GM19023 (cell line): ENCODE measurements at regions not wholly inside any gene's neighbourhood (a gene's known extent, or its start where the extent isn't known, plus 50 kb on each side); places are given as distances from the start of the nearest gene placed in this dataset.
"Not testable (repeated sequence)": the region's sequence is repeated elsewhere in the genome, so short reads cannot be mapped to it uniquely, and the experiment has no call there.

ENCODE experiments used
- ATAC-seq: cut with Tn5 transposase; IDR thresholded peaks from one replicate; pipeline ENCODE4 v1.9.1; 2021; ENCODE audit warnings: mild to moderate bottlenecking, moderate library complexity; ENCODE audit not compliant: unreplicated experiment

DNA sequence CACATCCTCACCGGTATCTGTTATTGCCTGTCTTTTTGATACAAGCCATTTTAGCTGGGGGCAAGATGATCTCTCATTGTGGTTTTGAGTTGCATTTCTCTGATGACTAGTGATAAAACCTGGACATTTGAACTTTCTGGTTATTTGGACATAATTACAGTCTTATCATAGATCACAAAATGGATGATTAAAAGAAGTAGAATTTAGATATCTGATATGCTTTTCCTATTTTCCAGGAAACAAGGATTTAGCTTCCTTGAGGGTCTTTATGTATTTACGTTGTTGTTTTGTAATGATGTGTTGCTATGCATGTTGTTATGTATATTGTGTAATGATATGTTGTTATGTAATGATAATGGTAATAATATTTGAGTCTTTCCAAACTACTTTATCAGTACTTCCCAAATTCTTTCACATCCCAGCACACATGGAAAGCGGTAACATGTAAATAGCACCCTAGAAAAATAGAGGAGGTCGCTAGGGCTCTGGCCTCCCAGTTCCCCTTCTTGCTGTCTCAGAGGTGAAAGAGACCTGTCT lies 53.8 kb downstream of the GJD2 start:
- ATAC-seq, result no peak

DNA sequence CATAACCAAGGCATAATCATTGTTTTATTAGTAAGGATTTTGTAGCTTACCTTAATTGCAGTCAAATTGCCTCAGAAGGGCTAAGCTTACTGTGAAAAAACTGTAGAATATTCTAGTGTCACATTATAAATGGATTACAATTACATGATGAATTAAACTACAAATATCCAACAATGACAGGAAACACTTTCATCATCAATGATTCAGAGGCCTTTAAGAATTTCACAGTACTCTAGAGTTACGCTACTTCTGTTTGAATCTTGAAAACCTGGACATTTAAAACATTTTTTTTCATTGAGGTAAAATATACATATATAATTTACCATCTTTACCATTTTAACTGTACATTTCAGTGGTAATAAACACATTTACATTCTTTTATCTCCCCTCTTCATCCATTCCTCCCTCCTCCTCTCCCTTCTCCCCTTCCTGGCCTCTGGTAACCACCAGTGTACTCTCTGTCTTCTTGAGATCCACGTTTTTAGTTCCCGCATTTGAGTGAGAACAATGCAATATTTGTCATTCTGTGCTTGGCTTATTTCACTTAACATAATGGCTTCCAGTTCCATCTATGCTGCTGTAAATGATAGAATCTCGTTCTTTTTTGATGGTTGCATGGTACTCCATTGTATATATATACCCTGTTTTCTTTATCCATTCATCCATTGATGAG lies 54.7 kb downstream of the GJD2 start:
- no peak for ATAC-seq

DNA sequence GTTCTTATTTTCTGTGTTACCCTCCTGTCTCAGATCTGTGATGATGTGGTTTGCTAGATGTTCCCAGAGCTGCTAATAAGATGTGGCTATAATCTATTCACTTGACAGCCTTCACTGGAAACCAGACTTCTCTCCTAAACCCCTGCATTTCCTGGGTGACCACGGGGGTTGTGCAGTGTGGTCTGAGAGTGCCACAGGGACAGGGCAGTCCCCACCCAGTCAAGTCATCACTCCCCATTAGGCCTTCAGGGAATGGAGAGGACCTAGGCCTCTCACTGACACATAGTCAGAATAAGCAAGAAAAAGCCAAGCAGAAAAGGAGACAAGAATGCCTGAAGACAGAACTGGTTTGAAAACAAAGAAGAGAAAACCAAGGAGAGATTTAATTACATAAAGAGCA lies 58.3 kb downstream of the GJD2 start:
- no peak for ATAC-seq

DNA sequence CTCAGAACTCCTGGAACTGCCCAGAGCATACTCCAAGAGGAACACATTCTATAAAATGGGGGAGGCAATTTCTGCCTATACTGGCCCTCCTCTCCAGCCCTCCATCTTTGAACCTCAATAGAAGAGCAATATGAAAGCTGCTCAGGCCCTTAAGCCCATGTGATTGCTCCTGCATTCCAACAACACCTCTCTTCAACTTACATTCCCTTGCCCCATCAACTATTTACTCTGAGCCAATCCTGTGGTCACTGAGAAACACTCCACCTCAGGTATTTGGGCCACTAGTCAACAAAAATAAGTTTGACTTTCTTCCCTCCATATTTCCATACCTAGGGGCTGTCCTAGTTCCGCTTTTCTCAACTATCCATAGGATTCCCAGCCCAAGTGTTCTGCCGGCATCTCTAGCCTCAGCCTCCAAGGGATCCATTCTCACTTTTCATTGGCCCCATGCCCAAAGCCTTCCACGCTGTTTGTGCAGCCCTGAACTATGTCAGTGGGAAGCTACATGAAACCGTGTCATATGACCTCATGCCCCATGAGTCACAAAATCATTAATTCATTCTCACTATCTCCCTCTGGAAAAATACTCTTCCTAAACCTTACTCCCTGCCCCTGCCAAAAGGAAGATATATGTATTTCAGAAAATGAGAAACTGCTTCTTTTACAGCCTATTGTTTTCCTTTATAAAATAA lies 61.6 kb downstream of the GJD2 start:
- no peak for ATAC-seq

DNA sequence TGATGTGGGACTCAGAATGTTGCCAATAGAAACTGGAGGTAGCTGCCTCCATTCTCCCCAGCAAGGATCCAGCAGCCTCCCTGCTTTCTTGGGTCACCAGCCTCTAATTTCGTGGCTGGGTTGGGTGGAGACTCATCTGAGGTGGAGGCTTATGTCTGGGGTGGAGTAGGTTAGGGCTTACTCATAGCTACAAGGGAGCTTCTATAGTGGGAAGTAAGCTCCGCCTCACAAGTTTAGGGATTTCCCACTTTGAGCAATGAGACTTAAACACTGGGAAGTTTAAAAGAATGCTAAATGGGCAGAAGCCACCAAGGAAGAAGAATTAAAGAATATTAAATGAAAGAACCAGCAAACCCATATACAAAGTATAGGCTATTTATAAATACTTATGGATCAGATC lies 63.8 kb downstream of the GJD2 start:
- ATAC-seq, result no peak

DNA sequence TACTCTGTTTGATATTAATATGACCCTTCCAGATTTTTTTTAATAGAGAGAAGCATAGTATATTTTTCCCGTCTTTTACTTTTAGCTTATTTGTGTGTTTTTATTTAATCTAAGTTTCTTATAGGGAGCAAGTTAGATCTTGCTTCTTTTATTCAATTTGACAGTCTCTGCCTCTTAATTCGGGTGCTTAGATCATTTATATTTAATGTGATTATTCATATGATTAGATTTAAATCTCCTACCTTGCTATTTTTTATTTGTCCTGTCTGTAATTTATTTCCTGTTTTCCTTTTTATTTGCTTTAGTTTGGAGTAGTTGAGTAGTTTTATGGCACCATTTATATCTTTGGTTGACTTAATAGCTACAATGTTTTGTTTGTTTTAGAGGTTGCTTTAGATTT lies 66.1 kb downstream of the GJD2 start:
- ATAC-seq, result no peak

DNA sequence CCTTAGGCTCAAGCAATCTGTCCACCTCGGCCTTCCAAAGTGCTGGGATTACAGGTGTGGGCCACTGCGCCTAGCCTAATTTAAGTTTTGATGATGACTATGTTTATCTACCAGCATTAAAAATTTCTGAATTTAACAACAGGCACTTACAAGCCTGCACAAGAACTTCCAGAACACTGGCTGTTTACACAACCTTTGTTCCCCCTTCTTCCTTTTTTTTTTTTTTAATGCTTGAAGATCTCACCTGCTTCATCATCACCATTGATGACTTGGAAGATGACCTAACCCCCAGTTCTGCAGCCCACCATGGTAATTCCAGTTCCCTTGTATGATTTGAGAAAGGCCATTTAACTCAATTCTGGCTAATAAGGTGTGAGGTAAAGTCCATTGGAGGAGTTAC lies 70.4 kb downstream of the GJD2 start:
- no peak for ATAC-seq

DNA sequence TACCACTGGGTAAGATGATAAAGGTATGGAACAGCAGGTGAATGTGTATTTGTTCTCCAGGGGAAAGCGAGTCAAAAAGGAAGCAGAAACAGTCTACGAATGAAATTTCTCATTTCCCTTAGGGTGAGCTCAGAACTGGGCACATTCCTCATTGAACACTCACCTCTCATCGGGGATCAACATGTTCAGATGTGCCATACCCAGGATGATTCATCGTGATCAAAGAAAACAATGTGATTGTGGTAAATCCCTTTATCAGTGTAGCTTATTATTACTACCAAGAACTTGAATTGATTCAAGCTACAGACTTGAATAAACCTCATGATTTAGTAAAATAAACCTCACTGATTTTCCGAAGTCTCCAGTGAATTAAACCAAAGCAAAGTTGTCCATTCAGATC lies 72.1 kb downstream of the GJD2 start:
- no peak for ATAC-seq

DNA sequence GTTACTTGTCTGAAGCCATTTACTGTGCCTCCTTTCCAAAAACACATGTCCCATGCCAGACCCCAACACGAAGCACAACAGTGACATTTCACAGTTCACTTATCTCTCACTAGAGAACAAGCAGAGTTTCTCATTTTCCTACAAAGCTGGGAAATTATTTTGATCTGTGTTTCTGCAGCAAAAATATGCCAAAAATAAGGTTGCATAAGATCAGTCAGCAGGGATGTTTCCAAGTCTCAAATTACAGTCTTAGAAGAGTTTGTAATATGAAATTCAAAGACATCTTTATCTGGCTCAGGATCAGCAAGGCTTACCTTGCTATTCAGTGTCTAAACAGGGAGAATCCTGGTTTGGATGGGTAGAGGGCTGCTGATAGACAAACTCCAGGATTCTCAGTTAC lies 75.5 kb downstream of the GJD2 start:
- ATAC-seq, result no peak

DNA sequence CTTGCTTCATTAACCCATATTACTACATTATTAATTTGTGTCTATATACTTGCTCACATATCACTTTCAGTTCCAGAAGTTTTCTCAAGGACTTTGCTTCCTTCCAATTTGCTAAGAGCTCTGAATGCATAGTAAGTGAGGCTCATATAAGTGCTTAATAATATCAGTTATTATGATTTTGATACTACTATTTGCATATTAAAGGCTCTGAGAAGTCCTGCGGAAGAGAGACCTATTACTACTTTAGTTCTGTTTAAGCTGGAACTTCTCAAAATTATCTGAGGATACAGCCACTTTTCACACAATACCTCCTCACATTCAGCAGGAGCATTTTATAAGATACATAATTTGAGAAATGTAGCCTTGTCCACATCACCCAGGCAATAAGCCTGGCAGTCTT lies 81.6 kb downstream of the GJD2 start:
- ATAC-seq, result no peak

DNA sequence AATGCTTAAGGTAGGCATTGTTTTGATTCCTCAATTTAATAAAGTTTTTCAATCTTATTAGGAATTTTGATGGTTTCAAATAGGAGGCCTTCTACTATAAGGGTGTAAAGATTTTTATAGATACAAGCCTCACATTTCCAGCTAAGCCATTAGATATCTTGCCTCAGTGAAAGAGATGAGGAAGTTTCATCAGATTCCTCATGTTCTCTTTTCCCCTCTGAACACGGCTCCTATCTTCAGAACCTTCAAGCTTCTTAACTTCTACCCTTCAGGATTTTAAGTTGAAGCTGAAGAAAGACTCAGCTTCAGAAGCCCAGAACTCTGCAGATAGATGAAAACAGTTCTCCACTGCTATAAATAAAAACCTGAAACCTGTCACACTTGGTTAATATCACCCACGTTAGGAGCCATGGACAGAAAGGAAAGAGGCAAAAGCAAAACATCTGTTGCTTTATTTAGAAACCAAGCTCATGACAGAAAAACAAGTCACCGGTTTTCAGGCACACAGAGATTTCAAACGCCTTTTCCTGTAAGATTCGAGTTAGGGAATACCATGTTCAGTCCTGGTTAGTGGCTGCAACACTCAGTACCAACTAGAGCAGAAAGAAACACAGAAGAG lies 82.2 kb upstream of the GOLGA8B start:
- ATAC-seq, result no peak

DNA sequence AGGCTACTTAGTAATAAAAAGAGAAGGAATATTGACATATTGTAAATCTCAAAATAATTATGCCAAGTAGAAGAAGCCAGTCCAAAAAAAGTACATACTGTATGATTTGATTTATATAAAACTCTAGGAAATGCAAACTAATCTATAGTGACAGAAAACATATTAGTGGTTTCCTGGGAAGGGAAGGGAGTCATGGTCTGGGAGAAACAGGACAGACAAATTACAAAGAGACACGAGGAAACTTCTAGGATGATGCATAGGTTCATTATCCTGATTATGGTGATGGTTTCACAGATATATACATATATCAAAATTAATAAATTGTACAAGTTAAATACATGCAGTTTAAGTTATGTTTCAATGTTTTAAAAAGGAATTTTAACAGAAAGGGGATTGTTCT lies 81.0 kb upstream of the GOLGA8B start:
- no peak for ATAC-seq

DNA sequence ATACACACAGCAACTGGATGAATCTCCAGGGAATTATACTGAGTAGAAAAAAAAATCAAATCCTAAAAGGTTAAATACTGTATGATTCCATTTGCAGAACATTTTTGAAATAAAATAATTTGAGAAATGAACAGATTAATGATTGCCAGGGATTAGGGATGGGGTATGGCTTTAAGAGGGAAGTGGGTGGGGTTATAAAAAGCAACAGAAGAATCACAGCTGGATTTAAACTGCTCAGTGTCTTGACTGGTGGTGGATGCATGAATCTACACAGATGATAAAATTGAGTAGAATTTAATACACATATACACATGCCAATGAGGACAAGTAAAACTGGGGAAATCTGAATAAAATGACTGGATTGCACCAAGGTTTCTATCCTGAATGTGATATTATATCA lies 79.7 kb upstream of the GOLGA8B start:
- no peak for ATAC-seq

DNA sequence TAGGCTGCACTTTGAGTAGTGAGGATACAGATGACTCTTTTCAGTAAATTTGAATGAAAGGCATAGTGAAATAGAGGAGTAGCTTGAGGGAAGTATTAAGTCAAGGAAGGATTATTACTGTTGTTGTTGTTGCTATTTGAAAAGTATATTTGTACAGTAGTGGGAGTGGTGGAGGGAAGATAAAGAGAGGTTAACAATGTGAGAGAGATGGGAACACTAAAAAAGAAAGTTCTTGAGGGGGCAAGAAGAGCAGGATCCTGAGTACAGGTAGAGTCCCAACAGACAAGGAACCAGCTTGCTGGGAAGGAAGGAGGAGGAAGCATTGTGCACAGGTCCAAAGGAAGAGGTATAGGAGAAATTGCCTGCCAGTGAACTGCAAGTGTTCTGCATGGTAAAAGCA lies 75.6 kb upstream of the GOLGA8B start:
- no peak for ATAC-seq

DNA sequence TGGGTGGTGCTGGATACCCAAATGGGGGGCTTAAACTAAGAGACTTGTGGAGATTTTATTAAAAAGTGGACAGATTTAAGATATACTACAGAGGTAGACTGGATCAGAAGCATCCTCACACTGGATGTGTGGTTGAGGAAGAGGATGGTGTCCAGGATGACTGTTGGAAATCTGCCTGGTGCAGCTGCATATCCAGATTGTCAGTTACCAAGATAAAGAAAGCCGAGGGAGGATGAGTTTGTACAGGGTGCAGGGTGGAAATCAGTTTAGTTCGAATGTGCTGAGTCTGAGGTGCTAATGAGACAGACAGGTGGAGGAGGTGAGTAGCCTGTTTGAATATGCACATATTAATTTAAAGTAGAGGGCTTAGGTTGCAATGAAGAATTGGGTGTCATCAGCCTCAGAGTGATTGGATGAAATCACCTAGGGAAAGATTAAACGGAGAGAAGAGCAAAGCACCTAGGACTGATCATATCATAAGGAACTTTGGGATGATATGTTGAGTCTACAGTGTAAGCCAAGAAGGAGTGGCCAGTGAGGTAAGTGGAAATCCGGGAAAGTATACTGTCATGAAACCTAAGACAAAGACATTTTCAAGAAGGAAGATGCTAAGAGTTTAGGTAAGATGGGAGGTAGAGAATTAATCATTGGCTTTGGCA lies 74.1 kb upstream of the GOLGA8B start:
- ATAC-seq, result no peak

DNA sequence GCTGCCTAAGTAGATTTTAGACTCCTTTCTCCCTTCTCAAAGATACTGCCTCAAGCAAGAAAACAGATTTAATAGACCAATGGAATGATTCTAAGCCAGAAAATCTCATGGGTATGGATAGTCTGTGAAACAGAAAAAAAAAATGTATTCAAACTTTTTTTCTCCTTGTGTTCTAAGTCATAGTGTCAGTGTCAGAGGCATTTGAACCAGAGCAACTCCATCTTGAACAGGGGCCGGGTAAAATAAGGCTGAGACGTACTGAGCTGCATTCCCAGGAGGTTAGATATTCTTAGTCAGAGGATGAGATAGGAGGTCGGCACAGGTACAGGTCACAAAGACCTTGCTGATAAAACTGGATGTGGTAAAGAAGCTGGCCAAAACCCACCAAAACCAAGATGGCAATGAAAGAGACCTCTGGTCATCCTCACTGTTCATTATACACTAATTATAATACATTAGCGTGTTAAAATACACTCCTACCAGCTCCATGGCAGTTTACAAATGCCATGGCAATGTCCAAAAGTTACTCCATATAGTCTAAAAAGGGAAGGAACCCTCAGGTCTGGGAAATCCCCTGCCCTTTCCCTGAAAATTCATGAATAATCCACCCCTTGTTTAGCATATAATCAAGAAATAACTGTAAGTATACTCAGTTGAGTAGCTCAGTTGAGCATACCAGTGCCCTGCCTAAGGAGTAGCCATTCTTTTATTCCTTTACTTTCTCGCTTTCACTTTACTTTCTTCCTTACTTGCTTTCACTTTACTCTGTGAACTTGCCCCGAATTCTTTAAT lies 72.8 kb upstream of the GOLGA8B start:
- no peak for ATAC-seq

DNA sequence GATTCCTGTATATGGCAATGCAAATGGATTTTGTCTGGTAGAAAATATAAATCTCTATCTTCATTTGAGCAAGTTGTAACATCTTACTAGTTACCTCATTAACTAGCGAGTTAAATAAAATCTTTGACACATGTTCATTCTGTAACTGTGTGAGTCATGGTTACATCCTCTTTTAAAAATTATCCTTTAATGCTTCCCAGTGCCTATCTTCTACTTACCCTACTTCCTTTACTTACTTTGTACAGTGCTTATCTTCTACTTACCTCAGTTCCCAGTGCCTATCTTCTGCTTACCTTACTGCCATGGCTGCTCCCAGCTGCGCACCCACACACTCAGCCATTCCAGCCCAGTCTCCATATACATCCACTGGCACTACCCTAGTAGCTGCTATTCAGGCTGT lies 71.9 kb upstream of the GOLGA8B start:
- ATAC-seq, result no peak

DNA sequence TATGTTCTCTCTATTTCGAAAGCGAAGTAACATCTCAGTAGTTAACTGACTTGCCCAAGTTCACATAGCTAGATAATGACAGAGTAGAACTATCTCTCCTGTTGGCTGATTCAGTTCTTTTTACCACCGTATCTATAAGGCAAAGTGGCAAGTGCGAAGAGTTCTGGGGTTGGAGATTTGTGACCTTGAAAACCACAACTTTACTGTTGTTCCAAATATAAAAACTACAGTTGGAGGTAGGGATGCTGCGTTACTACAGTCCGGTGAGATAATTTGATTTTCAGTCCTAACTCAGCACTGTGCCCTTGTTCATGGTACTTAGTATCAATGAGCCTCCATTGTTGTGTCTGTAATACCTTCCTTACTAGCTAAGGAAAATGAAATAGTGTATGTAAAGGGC lies 71.2 kb upstream of the GOLGA8B start:
- ATAC-seq, result no peak

DNA sequence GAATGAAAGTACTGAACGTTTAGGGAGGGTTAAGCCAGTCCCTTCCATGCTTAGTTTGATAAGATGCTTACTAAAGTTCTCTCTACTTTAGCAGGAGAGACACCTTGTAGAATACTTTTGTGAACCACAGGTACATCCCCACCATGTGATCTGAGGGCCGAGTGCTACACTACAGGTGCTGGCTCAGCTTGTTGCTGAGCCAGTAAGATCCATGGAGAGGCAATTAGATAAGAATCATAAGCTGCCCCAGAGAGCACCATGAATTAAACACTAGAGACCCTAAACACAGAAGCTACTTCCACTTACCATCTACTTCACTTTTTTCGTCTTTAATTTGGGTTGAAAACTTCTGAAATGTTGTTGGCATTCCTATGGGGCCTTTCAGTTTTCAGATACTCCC lies 70.5 kb upstream of the GOLGA8B start:
- no peak for ATAC-seq

DNA sequence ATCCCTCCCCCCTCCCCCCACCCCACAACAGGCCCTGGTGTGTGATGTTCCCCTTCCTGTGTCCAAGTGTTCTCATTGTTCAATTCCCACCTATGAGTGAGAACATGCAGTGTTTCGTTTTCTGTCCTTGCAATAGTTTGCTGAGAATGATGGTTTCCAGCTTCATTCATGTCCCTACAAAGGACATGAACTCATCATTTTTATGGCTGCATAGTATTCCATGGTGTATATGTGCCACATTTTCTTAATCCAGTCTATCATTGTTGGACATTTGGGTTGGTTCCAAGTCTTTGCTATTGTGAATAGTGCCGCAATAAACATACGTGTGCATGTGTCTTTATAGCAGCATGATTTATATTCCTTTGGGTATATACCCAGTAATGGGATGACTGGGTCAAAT lies 69.9 kb upstream of the GOLGA8B start:
- not testable (repeated sequence) for ATAC-seq

DNA sequence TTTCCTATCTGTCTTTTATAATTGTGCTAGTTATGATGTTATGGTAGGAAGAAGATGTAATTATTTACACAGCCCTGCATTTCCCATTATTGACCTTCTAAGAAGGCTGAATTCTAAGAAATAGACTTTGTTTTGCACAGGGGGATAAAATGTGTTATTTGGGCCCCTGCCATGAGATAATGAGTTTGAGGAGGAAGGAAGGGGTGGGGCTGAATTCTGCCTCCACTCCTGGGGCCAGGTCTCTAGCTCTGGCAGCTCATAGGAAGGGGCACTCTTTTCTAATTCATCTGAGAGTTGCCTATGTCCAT lies 69.2 kb upstream of the GOLGA8B start:
- ATAC-seq, result no peak
